Karpas-422 (cell line): ENCODE measurements at regions not wholly inside any gene's neighbourhood (a gene's known extent, or its start where the extent isn't known, plus 50 kb on each side); places are given as distances from the start of the nearest gene placed in this dataset.

Experiments
- DNase-seq: peaks from one replicate; pipeline ENCODE4 v3.0.0-alpha.2; 2015
- H2AFZ ChIP-seq: fragments of 200-600 bp; sonication (generic); 2 replicates; pipeline ENCODE4 v1.6.1; 2014; ENCODE audit warnings: antibody characterized with exemption, low read length, mixed read lengths
- H3K27ac ChIP-seq: fragments of 200-600 bp; sonication (generic); 2 replicates; pipeline ENCODE4 v1.5.1; 2014; ENCODE audit warnings: mild to moderate bottlenecking, low read length, moderate library complexity
- H3K27me3 ChIP-seq: fragments of 200-600 bp; sonication (generic); 2 replicates; pipeline ENCODE4 v1.6.1; 2014; ENCODE audit warnings: low read length, mixed read lengths
- H3K36me3 ChIP-seq: fragments of 200-600 bp; sonication (generic); 2 replicates; pipeline ENCODE4 v1.6.1; 2014; ENCODE audit warnings: low read length, mixed read lengths; ENCODE audit not compliant: insufficient read depth
- H3K4me1 ChIP-seq: fragments of 200-600 bp; sonication (generic); 2 replicates; pipeline ENCODE4 v1.6.1; 2014; ENCODE audit warnings: mild to moderate bottlenecking, low read length, mixed read lengths
- H3K4me2 ChIP-seq: fragments of 200-600 bp; sonication (generic); 2 replicates; pipeline ENCODE4 v1.6.1; 2014; ENCODE audit warnings: low read length, low read depth, mild to moderate bottlenecking; ENCODE audit not compliant: poor library complexity, severe bottlenecking
- H3K4me3 ChIP-seq: fragments of 200-600 bp; sonication (generic); 2 replicates; pipeline ENCODE4 v1.5.1; 2014; ENCODE audit warnings: mild to moderate bottlenecking, antibody characterized with exemption, low read length, mixed read lengths
- H3K79me2 ChIP-seq: fragments of 200-600 bp; sonication (generic); 2 replicates; pipeline ENCODE4 v1.6.1; 2014; ENCODE audit warnings: mild to moderate bottlenecking, low read length, mixed read lengths
- H3K9ac ChIP-seq: fragments of 200-600 bp; sonication (generic); 2 replicates; pipeline ENCODE4 v1.6.0; 2014; ENCODE audit warnings: low read length
- H3K9me2 ChIP-seq: fragments of 200-600 bp; sonication (generic), shearing (Covaris generic); replicated peaks from 2 replicates; pipeline ENCODE4 v1.6.0; 2014; ENCODE audit warnings: mild to moderate bottlenecking, low read length, moderate library complexity; ENCODE audit not compliant: insufficient read depth
- H3K9me3 ChIP-seq: fragments of 300-700, 200-600 bp; sonication (generic); 2 replicates; pipeline ENCODE4 v1.6.1; 2014; ENCODE audit warnings: low read length, mixed read lengths
- H4K20me1 ChIP-seq: fragments of 200-600 bp; sonication (generic); 2 replicates; pipeline ENCODE4 v1.6.1; 2014; ENCODE audit warnings: mild to moderate bottlenecking, antibody characterized with exemption, low read length, low read depth; ENCODE audit not compliant: insufficient read depth

GRCh38 chr6:8551386-8551785, 116.0 kb upstream of the SLC35B3 start:
- no peaks in the 10 kb centered on the region for H4K20me1 ChIP-seq
- H3K79me2 ChIP-seq: no peaks in the 10 kb centered on the region
- no peak overlapping the region for H3K27ac ChIP-seq
- H3K4me1 ChIP-seq: no peaks in the 10 kb centered on the region
- H3K4me2 ChIP-seq: no peak overlapping the region
- no peak overlapping the region for H3K4me3 ChIP-seq
- H3K9me2 ChIP-seq: no peaks in the 10 kb centered on the region
- H2AFZ ChIP-seq: no peak overlapping the region
- no peak overlapping the region for H3K9ac ChIP-seq
- DNase-seq: no peak
- no peaks in the 10 kb centered on the region for H3K36me3 ChIP-seq
- H3K27me3 ChIP-seq: no peaks in the 10 kb centered on the region
- no peaks in the 10 kb centered on the region for H3K9me3 ChIP-seq

DNA sequence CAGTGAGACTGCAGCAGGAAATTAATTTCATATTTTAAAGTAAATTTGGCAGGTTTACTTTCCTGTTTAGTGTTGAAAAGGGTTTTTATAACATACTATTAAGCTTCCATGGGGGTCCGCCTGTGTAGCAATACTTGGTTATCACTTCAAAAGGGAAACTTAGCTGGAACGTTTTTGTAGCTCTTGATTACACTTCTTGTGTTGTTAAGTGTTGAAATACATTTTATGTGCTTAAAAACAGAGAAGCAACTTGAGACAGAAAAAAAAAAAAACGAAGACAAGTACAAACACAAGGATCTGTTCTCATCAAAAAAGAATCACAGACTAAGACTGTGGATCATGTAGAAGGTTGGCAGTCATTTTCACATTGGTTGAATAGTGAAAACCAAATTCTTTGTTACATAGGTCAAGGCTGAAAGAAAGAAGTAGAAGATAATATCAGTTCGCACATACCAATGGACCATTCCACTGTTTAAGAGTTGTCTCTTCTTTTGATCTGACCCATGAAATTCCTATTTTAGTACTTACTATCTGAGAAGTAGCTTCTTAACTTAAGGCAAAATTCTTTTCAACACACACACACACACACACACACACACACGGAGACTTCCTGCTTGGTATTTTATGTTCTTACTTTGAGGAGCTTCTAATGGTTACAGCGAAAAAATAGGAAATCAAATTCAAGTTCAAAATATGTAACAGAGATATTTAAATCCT, 113.9 kb upstream of the SLC35B3 start:
- Histone ChIP-seq H3K27me3 (no peaks in the 10 kb centered on the region), H3K27ac (no peak overlapping the region), H4K20me1 (no peaks in the 10 kb centered on the region), H3K9me3 (no peaks in the 10 kb centered on the region), H3K36me3 (no peaks in the 10 kb centered on the region), H3K9ac (no peak overlapping the region), H3K4me3 (no peak overlapping the region), H3K9me2 (no peaks in the 10 kb centered on the region), H2AFZ (no peak overlapping the region), H3K79me2 (no peaks in the 10 kb centered on the region), H3K4me2 (no peak overlapping the region), H3K4me1 (no peaks in the 10 kb centered on the region)
- no peak for DNase-seq

DNA sequence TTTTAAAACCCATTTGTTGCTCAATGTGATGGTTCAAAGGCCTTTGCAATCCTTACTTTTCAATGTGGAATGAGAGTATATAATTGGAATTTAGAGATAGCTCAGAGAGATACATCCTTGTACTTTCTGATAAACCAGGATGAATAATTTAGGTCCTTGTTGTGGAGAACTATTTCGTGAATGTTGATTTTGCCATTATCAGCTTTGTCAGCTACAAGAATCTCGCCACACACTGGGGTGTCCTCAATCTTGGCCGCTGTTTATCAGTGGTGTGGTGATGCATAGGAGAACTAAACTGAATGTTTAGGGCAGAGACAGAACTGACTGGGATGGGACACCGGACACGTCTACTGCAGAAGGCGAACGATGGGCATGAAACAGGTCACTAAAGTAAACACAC, 111.2 kb upstream of the SLC35B3 start:
- H3K4me2 ChIP-seq: no peak overlapping the region

DNA sequence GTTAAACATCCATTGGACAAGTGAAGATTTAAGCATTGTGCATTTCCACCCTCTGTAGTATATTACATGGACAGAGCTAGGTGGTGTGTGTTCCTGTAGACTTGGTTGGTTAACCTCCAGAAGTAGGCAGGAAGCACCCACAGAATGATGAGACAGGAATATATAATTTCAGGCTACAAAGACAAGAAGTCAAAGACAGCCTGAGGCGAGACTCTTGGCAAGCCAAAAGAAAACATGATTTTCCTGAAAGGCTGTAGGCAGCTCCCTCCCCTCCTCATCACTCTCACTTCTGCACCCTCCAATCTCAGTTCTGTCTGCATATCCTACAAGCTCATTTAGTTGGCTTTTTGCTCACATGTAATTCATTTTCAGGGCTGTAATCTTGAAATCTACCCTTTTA, 110.0 kb upstream of the SLC35B3 start:
- no peaks in the 10 kb centered on the region for H3K36me3 ChIP-seq
- no peaks in the 10 kb centered on the region for H4K20me1 ChIP-seq
- H3K4me2 ChIP-seq: no peak overlapping the region
- no peaks in the 10 kb centered on the region for H3K4me1 ChIP-seq
- H3K9ac ChIP-seq: no peak overlapping the region
- H3K27ac ChIP-seq: no peak overlapping the region
- no peaks in the 10 kb centered on the region for H3K27me3 ChIP-seq
- no peaks in the 10 kb centered on the region for H3K9me2 ChIP-seq
- H2AFZ ChIP-seq: no peak overlapping the region
- peaks cover 4% of the 10 kb centered on the region; the same call in 1 of the 2 replicates for H3K9me3 ChIP-seq
- no peak for DNase-seq
- no peak overlapping the region for H3K4me3 ChIP-seq
- H3K79me2 ChIP-seq: no peaks in the 10 kb centered on the region

More for the DNA sequence above, 111.2 kb upstream of the SLC35B3 start:
- no peak for DNase-seq
- H3K9ac ChIP-seq: no peak overlapping the region
- no peaks in the 10 kb centered on the region for H3K4me1 ChIP-seq
- no peaks in the 10 kb centered on the region for H3K79me2 ChIP-seq
- no peaks in the 10 kb centered on the region for H4K20me1 ChIP-seq
- H2AFZ ChIP-seq: no peak overlapping the region
- H3K27ac ChIP-seq: no peak overlapping the region
- no peaks in the 10 kb centered on the region for H3K36me3 ChIP-seq
- H3K27me3 ChIP-seq: no peaks in the 10 kb centered on the region
- H3K9me2 ChIP-seq: no peaks in the 10 kb centered on the region
- no peak overlapping the region for H3K4me3 ChIP-seq
- H3K9me3 ChIP-seq: no peaks in the 10 kb centered on the region

DNA sequence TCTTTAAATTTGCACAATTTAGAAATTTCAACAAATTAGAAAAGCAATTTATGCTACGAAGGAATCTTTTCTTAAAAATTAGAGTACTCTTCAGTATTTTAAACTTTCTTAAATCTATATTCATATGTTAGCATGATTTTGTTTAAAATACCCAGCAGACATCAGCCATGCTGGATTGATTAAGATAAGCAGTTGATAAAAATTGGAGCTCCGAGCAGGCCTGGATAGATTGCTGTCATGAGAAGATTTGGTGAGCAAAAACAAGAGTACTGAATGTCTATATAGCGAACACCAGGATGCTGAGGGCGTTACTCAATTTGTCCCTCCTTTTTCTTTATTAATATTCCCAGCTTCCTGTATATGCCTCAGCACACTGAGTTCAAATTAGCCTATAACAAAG, 108.4 kb upstream of the SLC35B3 start:
- H3K9me2 ChIP-seq: no peaks in the 10 kb centered on the region
- H3K27ac ChIP-seq: no peak overlapping the region
- H3K36me3 ChIP-seq: no peaks in the 10 kb centered on the region
- H4K20me1 ChIP-seq: no peaks in the 10 kb centered on the region
- no peaks in the 10 kb centered on the region for H3K27me3 ChIP-seq
- H3K9me3 ChIP-seq: peaks cover 4% of the 10 kb centered on the region; the same call in 1 of the 2 replicates
- H2AFZ ChIP-seq: no peak overlapping the region
- H3K79me2 ChIP-seq: no peaks in the 10 kb centered on the region
- no peak overlapping the region for H3K4me2 ChIP-seq
- H3K9ac ChIP-seq: no peak overlapping the region
- no peak overlapping the region for H3K4me3 ChIP-seq
- no peaks in the 10 kb centered on the region for H3K4me1 ChIP-seq
- DNase-seq: no peak

GRCh38 chr6:8539453-8539852, 104.1 kb upstream of the SLC35B3 start:
- DNase-seq: peak; percentile 68
- peaks cover 4% of the 10 kb centered on the region; the same call in 1 of the 2 replicates for H3K9me3 ChIP-seq
- H3K36me3 ChIP-seq: no peaks in the 10 kb centered on the region
- H3K79me2 ChIP-seq: no peaks in the 10 kb centered on the region
- no peak overlapping the region for H3K4me3 ChIP-seq
- no peak overlapping the region for H3K27ac ChIP-seq
- H2AFZ ChIP-seq: no peak overlapping the region
- no peaks in the 10 kb centered on the region for H3K4me1 ChIP-seq
- no peak overlapping the region for H3K9ac ChIP-seq
- no peaks in the 10 kb centered on the region for H3K9me2 ChIP-seq
- H3K27me3 ChIP-seq: no peaks in the 10 kb centered on the region
- H3K4me2 ChIP-seq: no peak overlapping the region
- H4K20me1 ChIP-seq: no peaks in the 10 kb centered on the region

- H3K4me2 ChIP-seq: no peak overlapping the region
- DNase-seq: no peak
- no peaks in the 10 kb centered on the region for H3K36me3 ChIP-seq
- no peaks in the 10 kb centered on the region for H3K9me2 ChIP-seq
- H3K9ac ChIP-seq: no peak overlapping the region
- no peaks in the 10 kb centered on the region for H3K4me1 ChIP-seq
- no peaks in the 10 kb centered on the region for H3K79me2 ChIP-seq
- H3K27ac ChIP-seq: no peak overlapping the region
- H4K20me1 ChIP-seq: no peaks in the 10 kb centered on the region
- H3K27me3 ChIP-seq: no peaks in the 10 kb centered on the region
- H2AFZ ChIP-seq: no peak overlapping the region
- H3K9me3 ChIP-seq: peaks cover 4% of the 10 kb centered on the region; the same call in 1 of the 2 replicates
- no peak overlapping the region for H3K4me3 ChIP-seq
Observed at GRCh38 chr6:8536122-8536521, 100.8 kb upstream of the SLC35B3 start.

DNA sequence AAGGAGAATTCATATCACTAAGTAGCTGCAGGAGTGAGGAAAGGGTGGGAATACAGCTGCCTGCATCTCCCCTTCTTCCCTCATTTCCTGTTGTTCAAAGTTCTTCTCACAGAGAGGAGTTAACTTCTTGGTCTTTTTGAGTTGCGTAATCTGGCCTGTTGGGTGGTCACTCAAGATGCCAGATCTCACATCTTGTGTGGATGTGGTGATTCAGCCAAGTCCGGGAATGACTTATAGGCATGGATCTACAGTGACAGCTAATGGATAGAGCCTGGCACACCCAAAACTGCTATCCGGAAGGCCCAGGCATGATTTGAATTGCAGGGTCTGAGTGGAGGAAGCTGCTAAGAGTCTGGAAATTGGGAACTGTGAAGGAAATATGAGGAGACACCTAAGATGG, 100.2 kb upstream of the SLC35B3 start:
- no peaks in the 10 kb centered on the region for H3K27me3 ChIP-seq
- H4K20me1 ChIP-seq: no peaks in the 10 kb centered on the region
- H3K27ac ChIP-seq: no peak overlapping the region
- H3K9ac ChIP-seq: no peak overlapping the region
- H3K4me2 ChIP-seq: no peak overlapping the region
- H3K36me3 ChIP-seq: no peaks in the 10 kb centered on the region
- H3K79me2 ChIP-seq: no peaks in the 10 kb centered on the region
- H3K9me3 ChIP-seq: 0 out of 2 replicates have a peak, but pooled peaks cover under 1% of the 10 kb centered on the region
- H3K9me2 ChIP-seq: no peaks in the 10 kb centered on the region
- no peak overlapping the region for H3K4me3 ChIP-seq
- no peak overlapping the region for H2AFZ ChIP-seq
- DNase-seq: no peak
- H3K4me1 ChIP-seq: no peaks in the 10 kb centered on the region
